ENCODE measurements at regions not wholly inside any gene's neighbourhood (a gene's known extent, or its start where the extent isn't known, plus 50 kb on each side); places are given as distances from the start of the nearest gene placed in this dataset.

GRCh38 chr4:17329046-17329445 lies 182.8 kb downstream of the QDPR start:
- Histone ChIP-seq H3K27ac (ENCODE audit: control insufficient read depth, insufficient read depth, low read length) (no peak overlapping the region), H3K9me3 (ENCODE audit: control insufficient read depth, low read depth, low read length) (no peaks in the 10 kb centered on the region), H3K79me2 (ENCODE audit: control insufficient read depth, insufficient read depth, low read length) (no peaks in the 10 kb centered on the region), H3K9me1 (ENCODE audit: control insufficient read depth, extremely low read depth, insufficient read depth, low read length) (no peaks in the 10 kb centered on the region), H3K36me3 (ENCODE audit: control insufficient read depth in 2 of 2, extremely low read depth in 1 of 2, insufficient read depth in 2 of 2, low read length in 2 of 2) (no peaks in the 10 kb centered on the region), H3K9ac (ENCODE audit: control insufficient read depth, extremely low read depth, insufficient read depth, low read length) (no peak overlapping the region), H3K4me2 (ENCODE audit: control insufficient read depth, extremely low read depth, insufficient read depth, low read depth, low read length) (no peak overlapping the region), H3K27me3 (ENCODE audit: control insufficient read depth, extremely low read depth, insufficient read depth, low read length) (no peaks in the 10 kb centered on the region), H3K4me3 (ENCODE audit: control insufficient read depth in 2 of 3, extremely low read depth in 1 of 3, insufficient read depth in 2 of 3, low read depth in 1 of 3, low read length in 3 of 3) (no peak overlapping the region), H4K20me1 (ENCODE audit: control insufficient read depth, extremely low read depth, insufficient read depth, low read length) (no peaks in the 10 kb centered on the region), H2AFZ (ENCODE audit: control insufficient read depth, low read length) (no peak overlapping the region), H3K4me1 (ENCODE audit: control insufficient read depth, extremely low read depth, insufficient read depth, low read length) (no peaks in the 10 kb centered on the region)
- DNase-seq (ENCODE audit: low read depth, low spot score): no peak
- TF ChIP-seq, protein P1, sequence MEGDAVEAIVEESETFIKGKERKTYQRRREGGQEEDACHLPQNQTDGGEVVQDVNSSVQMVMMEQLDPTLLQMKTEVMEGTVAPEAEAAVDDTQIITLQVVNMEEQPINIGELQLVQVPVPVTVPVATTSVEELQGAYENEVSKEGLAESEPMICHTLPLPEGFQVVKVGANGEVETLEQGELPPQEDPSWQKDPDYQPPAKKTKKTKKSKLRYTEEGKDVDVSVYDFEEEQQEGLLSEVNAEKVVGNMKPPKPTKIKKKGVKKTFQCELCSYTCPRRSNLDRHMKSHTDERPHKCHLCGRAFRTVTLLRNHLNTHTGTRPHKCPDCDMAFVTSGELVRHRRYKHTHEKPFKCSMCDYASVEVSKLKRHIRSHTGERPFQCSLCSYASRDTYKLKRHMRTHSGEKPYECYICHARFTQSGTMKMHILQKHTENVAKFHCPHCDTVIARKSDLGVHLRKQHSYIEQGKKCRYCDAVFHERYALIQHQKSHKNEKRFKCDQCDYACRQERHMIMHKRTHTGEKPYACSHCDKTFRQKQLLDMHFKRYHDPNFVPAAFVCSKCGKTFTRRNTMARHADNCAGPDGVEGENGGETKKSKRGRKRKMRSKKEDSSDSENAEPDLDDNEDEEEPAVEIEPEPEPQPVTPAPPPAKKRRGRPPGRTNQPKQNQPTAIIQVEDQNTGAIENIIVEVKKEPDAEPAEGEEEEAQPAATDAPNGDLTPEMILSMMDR (optimal IDR thresholded peaks at IDR 0.05 in 1 of 3, IDR thresholded peaks at IDR 0.05 in 1 of 3, conservative IDR thresholded peaks at IDR 0.05 in 1 of 3; ENCODE audit: extremely low read depth in 1 of 3, insufficient read depth in 2 of 3, low read length in 3 of 3): no peak
- no peak for TF ChIP-seq EZH2 (IDR thresholded peaks at IDR 0.05; ENCODE audit: low read length)
- FAIRE-seq: no peak
- dilution Hi-C loops (cut with MboI; ENCODE audit: extremely low pct_ligation_motif_present, low sequenced_read_pairs): no loop called here

- DNase-seq (ENCODE audit: low read depth, low spot score): no peak
- H3K27ac ChIP-seq (ENCODE audit: control insufficient read depth, insufficient read depth, low read length): no peak overlapping the region
- no peaks in the 10 kb centered on the region for H3K79me2 ChIP-seq (ENCODE audit: control insufficient read depth, insufficient read depth, low read length)
- no peaks in the 10 kb centered on the region for H3K27me3 ChIP-seq (ENCODE audit: control insufficient read depth, extremely low read depth, insufficient read depth, low read length)
- H3K9me1 ChIP-seq (ENCODE audit: control insufficient read depth, extremely low read depth, insufficient read depth, low read length): no peaks in the 10 kb centered on the region
- no peak overlapping the region for H3K4me3 ChIP-seq (ENCODE audit: control insufficient read depth in 2 of 3, extremely low read depth in 1 of 3, insufficient read depth in 2 of 3, low read depth in 1 of 3, low read length in 3 of 3)
- TF ChIP-seq EZH2 (IDR thresholded peaks at IDR 0.05; ENCODE audit: low read length): no peak
- TF ChIP-seq, protein P1 (optimal IDR thresholded peaks at IDR 0.05 in 1 of 3, IDR thresholded peaks at IDR 0.05 in 1 of 3, conservative IDR thresholded peaks at IDR 0.05 in 1 of 3; ENCODE audit: extremely low read depth in 1 of 3, insufficient read depth in 2 of 3, low read length in 3 of 3): no peak
- dilution Hi-C loops (cut with MboI; ENCODE audit: extremely low pct_ligation_motif_present, low sequenced_read_pairs): no loop called here
- no peaks in the 10 kb centered on the region for H4K20me1 ChIP-seq (ENCODE audit: control insufficient read depth, extremely low read depth, insufficient read depth, low read length)
- H3K9ac ChIP-seq (ENCODE audit: control insufficient read depth, extremely low read depth, insufficient read depth, low read length): no peak overlapping the region
- H3K4me2 ChIP-seq (ENCODE audit: control insufficient read depth, extremely low read depth, insufficient read depth, low read depth, low read length): no peak overlapping the region
- no peaks in the 10 kb centered on the region for H3K36me3 ChIP-seq (ENCODE audit: control insufficient read depth in 2 of 2, extremely low read depth in 1 of 2, insufficient read depth in 2 of 2, low read length in 2 of 2)
- H2AFZ ChIP-seq (ENCODE audit: control insufficient read depth, low read length): no peak overlapping the region
- H3K9me3 ChIP-seq (ENCODE audit: control insufficient read depth, low read depth, low read length): no peaks in the 10 kb centered on the region
- FAIRE-seq: no peak
- H3K4me1 ChIP-seq (ENCODE audit: control insufficient read depth, extremely low read depth, insufficient read depth, low read length): no peaks in the 10 kb centered on the region
Observed at GRCh38 chr4:17328141-17328815, 183.6 kb downstream of the QDPR start.

All from keratinocyte (primary cell).